Suprapubic skin (tissue), 3 donors: ENCODE measurements at regions not wholly inside any gene's neighbourhood (a gene's known extent, or its start where the extent isn't known, plus 50 kb on each side); places are given as distances from the start of the nearest gene placed in this dataset.

ENCODE experiments used
- CTCF ChIP-seq, 2 donors: fragments of 200-600 bp in 1 of 2; fragments of 450-650 bp in 1 of 2; sonication (generic) in 1 of 2; IDR thresholded peaks; one replicate each; pipeline ENCODE4 v1.5.1; 2016 to 2019; ENCODE audit warnings: antibody characterized with exemption in 2 of 2, mild to moderate bottlenecking in 1 of 2, moderate library complexity in 1 of 2
- EP300 ChIP-seq: sonication (generic); formaldehyde crosslinking; IDR thresholded peaks from one replicate; pipeline ENCODE4 v1.6.1; 2017; ENCODE audit warnings: antibody characterized with exemption

- TF ChIP-seq EP300 (no peak), CTCF (IDR thresholded peaks at IDR 0.05) (no peak)
Observed at GRCh38 chr13:111395511-111396393, 75.3 kb downstream of the TEX29 start.
